ENCODE measurements at regions not wholly inside any gene's neighbourhood (a gene's known extent, or its start where the extent isn't known, plus 50 kb on each side); places are given as distances from the start of the nearest gene placed in this dataset.

DNA sequence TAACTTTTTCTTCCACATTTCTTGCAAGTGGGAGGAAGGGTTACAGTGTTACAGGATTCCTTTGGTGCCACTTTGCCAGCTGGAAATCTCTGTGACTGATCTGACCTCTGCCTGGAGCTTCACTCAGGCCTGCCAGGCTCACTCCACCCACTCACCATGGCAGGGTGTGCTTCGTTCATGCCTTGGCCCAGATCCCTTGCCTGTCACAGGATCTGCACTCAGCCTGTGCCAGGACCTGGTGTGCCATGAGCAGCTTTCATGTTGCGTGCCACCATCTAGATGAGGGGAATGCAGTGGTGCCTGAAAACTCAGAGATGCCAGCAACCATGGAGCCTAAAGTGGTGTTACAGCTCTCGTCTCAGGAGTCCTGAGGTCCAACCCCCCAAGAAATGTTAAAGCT lies 2596.4 kb downstream of the PCDH7 start:
- no peak for TF ChIP-seq EZH2 (IDR thresholded peaks at IDR 0.05)
- TF ChIP-seq, protein P1, sequence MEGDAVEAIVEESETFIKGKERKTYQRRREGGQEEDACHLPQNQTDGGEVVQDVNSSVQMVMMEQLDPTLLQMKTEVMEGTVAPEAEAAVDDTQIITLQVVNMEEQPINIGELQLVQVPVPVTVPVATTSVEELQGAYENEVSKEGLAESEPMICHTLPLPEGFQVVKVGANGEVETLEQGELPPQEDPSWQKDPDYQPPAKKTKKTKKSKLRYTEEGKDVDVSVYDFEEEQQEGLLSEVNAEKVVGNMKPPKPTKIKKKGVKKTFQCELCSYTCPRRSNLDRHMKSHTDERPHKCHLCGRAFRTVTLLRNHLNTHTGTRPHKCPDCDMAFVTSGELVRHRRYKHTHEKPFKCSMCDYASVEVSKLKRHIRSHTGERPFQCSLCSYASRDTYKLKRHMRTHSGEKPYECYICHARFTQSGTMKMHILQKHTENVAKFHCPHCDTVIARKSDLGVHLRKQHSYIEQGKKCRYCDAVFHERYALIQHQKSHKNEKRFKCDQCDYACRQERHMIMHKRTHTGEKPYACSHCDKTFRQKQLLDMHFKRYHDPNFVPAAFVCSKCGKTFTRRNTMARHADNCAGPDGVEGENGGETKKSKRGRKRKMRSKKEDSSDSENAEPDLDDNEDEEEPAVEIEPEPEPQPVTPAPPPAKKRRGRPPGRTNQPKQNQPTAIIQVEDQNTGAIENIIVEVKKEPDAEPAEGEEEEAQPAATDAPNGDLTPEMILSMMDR (IDR thresholded peaks at IDR 0.05) = no peak

Measured in neural progenitor cell (in vitro differentiated cells).